Right atrium auricular region (tissue), 2 donors: ENCODE measurements at regions not wholly inside any gene's neighbourhood (a gene's known extent, or its start where the extent isn't known, plus 50 kb on each side); places are given as distances from the start of the nearest gene placed in this dataset.

Source experiments
- DNase-seq: peaks from one replicate; pipeline ENCODE4 v3.0.0-alpha.2; 2019; ENCODE audit warnings: low spot score
- H3K27ac ChIP-seq, 2 donors: fragments of 200-600 bp; sonication (generic); 1 replicate in 1 of 2; 2 replicates in 1 of 2; pipeline ENCODE4 v1.5.1; 2016 to 2019
- H3K27me3 ChIP-seq, 2 donors: fragments of 200-600 bp; sonication (generic); one replicate each; pipeline versions ENCODE4 v1.5.1 to v1.6.0; 2017 to 2019
- H3K36me3 ChIP-seq: fragments of 200-600 bp; sonication (generic); one replicate; pipeline ENCODE4 v1.5.1; 2016
- H3K4me1 ChIP-seq, 2 donors: fragments of 200-600 bp; sonication (generic); one replicate each; pipeline versions ENCODE4 v1.5.1 to v1.6.0; 2017 to 2019
- H3K4me3 ChIP-seq, 2 donors: fragments of 200-600 bp; sonication (generic); 1 replicate in 1 of 2; 2 replicates in 1 of 2; pipeline ENCODE4 v1.5.1; 2017 to 2019; ENCODE audit warnings: mild to moderate bottlenecking in 1 of 2, moderate library complexity in 1 of 2
- H3K9me3 ChIP-seq, 2 donors: fragments of 200-600 bp; sonication (generic); one replicate each; pipeline ENCODE4 v1.5.1; 2019
- CTCF ChIP-seq, 2 donors: fragments of 200-600 bp; sonication (generic); IDR thresholded peaks; one replicate each; pipeline ENCODE4 v1.5.1; 2019; ENCODE audit warnings: antibody characterized with exemption in 2 of 2

DNA sequence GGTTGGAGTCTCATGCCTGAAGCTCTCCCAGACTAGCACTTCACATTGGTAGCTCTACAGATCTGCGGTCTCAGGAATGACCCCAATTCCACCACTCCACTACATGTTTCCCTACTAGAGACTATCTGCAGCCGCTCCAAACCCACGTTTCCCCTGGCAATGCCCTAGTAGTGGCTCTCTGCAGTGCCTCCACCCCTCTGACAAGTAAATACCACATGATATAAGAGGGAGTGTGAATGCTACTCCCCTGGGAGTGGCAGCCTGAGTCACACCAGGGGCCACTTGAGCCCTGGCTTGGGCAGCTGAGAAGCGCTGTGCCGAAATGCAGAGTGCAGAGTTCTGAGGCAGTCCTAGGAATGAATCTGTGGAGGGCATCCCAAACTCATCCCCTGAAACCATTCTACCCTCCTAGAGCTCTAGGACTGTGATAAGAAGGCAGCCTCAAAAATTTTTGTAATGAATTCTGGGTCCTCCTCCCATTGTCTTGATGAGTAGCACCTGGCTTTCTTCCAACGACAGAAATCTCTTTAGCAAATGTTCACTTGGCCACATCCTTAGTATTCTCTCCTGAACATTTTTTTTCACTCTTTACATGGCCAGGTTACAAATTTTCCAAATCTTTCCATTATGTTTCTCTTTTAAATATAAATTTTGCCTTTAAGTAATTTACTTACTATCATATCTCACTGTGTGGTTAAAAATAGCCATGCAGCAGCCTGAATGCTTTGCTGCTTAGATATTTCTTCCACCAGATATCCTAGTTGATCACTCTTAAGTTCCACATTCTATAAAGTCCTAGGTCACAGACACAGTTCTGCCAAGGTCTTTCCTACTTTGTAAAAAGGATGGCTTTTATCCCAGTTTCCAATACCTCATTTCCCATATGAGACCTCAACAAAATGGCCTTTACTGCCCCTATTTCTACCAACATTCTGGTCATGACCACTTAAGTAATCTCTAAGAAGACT is 160.2 kb upstream of the CPEB2 start:
- peak overlapping the region in 1 of 2 donors; percentile 61 for H3K27ac ChIP-seq
- TF ChIP-seq CTCF (IDR thresholded peaks at IDR 0.05): no peak
- H3K9me3 ChIP-seq: peaks cover 0 to 8% of the 10 kb centered on the region in 2 donors
- H3K36me3 ChIP-seq: no peaks in the 10 kb centered on the region
- no peak overlapping the region for H3K4me3 ChIP-seq
- no peak for DNase-seq
- peaks cover 0 to 16% of the 10 kb centered on the region in 2 donors for H3K4me1 ChIP-seq
- no peaks in the 10 kb centered on the region for H3K27me3 ChIP-seq

GRCh38 chr4:14842964-14843630 is 159.2 kb upstream of the CPEB2 start:
- no peaks in the 10 kb centered on the region for H3K36me3 ChIP-seq

GRCh38 chr4:14844061-14844460 is 158.2 kb upstream of the CPEB2 start:
- TF ChIP-seq CTCF (IDR thresholded peaks at IDR 0.05): no peak
- H3K4me3 ChIP-seq: no peak overlapping the region
- peaks cover 0 to 8% of the 10 kb centered on the region in 2 donors for H3K9me3 ChIP-seq
- H3K36me3 ChIP-seq: no peaks in the 10 kb centered on the region
- DNase-seq: no peak
- H3K27ac ChIP-seq: no peak overlapping the region
- H3K4me1 ChIP-seq: peaks cover 0 to 16% of the 10 kb centered on the region in 2 donors
- H3K27me3 ChIP-seq: no peaks in the 10 kb centered on the region

More at GRCh38 chr4:14842964-14843630, 159.2 kb upstream of the CPEB2 start:
- H3K4me3 ChIP-seq: no peak overlapping the region
- peak overlapping the region in 1 of 2 donors; percentile 61 for H3K27ac ChIP-seq
- H3K4me1 ChIP-seq: peaks cover 0 to 16% of the 10 kb centered on the region in 2 donors
- no peak for TF ChIP-seq CTCF (IDR thresholded peaks at IDR 0.05)
- peaks cover 0 to 8% of the 10 kb centered on the region in 2 donors for H3K9me3 ChIP-seq
- no peak for DNase-seq
- no peaks in the 10 kb centered on the region for H3K27me3 ChIP-seq

GRCh38 chr4:14848229-14848628 is 154.1 kb upstream of the CPEB2 start:
- TF ChIP-seq CTCF (IDR thresholded peaks at IDR 0.05): no peak
- Histone ChIP-seq H3K36me3 (no peaks in the 10 kb centered on the region), H3K9me3 (peaks cover 0 to 8% of the 10 kb centered on the region in 2 donors), H3K27me3 (no peaks in the 10 kb centered on the region), H3K4me3 (no peak overlapping the region), H3K4me1 (no peaks in the 10 kb centered on the region), H3K27ac (no peak overlapping the region)
- DNase-seq: no peak

DNA sequence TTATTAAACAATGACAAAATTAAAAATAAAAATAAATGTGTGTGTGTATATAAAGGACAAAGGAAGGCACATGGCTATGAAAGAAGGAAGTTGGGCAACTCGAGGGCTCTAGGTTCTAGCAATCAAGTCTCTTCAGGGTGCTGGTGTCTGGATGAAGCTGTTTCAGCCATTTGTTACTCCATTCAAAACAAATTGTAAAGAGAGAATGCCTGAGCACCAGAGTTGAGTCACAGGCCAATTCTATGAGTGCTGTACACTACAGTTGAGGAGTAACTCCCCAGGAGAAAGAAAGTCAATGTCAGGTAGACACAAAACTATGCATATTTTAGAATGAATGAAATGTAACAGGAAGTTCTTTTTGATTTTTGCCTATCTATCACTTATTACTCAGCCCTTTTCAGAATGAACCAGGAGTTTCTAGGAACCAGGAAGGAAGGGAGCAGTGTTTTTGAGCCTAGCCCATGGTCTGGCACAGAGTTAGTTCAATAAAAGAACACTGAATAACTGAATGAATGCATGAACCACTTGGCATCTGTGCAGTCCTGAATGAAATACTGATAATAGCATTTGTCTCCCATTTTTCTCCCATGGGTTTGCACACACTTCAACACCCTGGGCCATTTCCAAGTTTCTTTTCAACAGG is 151.7 kb upstream of the CPEB2 start:
- Histone ChIP-seq H3K36me3 (no peaks in the 10 kb centered on the region), H3K4me3 (no peak overlapping the region), H3K9me3 (no peaks in the 10 kb centered on the region), H3K4me1 (no peaks in the 10 kb centered on the region), H3K27ac (no peak overlapping the region), H3K27me3 (no peaks in the 10 kb centered on the region)
- TF ChIP-seq CTCF (IDR thresholded peaks at IDR 0.05): no peak
- DNase-seq: no peak
